Ishikawa (cell line): ENCODE measurements at regions not wholly inside any gene's neighbourhood (a gene's known extent, or its start where the extent isn't known, plus 50 kb on each side); places are given as distances from the start of the nearest gene placed in this dataset.

Experiments
- CEBPB ChIP-seq: IDR thresholded peaks from 2 replicates; pipeline ENCODE4 v1.6.1; 2012
- CREB1 ChIP-seq: IDR thresholded peaks from 2 replicates; pipeline ENCODE4 v1.6.1; 2012; ENCODE audit warnings: low read depth
- EGR1 ChIP-seq: IDR thresholded peaks from 2 replicates; pipeline ENCODE4 v1.6.1; 2012
- EP300 ChIP-seq: IDR thresholded peaks from 2 replicates; pipeline ENCODE4 v1.6.1; 2012; ENCODE audit warnings: borderline replicate concordance
- FOXM1 ChIP-seq: IDR thresholded peaks from 2 replicates; pipeline ENCODE4 v1.6.1; 2012; ENCODE audit warnings: low read depth, borderline replicate concordance
- MAX ChIP-seq: IDR thresholded peaks from 2 replicates; pipeline ENCODE4 v1.6.1; 2012
- NFIC ChIP-seq: IDR thresholded peaks from 2 replicates; pipeline ENCODE4 v1.6.1; 2012
- RAD21 ChIP-seq: IDR thresholded peaks from 2 replicates; pipeline ENCODE4 v1.6.1; 2012; ENCODE audit warnings: low read depth
- REST ChIP-seq: IDR thresholded peaks from 2 replicates; pipeline ENCODE4 v1.6.1; 2012; ENCODE audit warnings: low read depth, mild to moderate bottlenecking
- TAF1 ChIP-seq: IDR thresholded peaks from 2 replicates; pipeline ENCODE4 v1.6.1; 2012; ENCODE audit warnings: low read depth, mild to moderate bottlenecking
- TCF12 ChIP-seq: IDR thresholded peaks from 2 replicates; pipeline ENCODE4 v1.6.1; 2012; ENCODE audit warnings: low read depth
- TEAD4 ChIP-seq: IDR thresholded peaks from 2 replicates; pipeline ENCODE4 v1.6.1; 2012
- USF1 ChIP-seq: IDR thresholded peaks from 2 replicates; pipeline ENCODE4 v1.6.1; 2012
- YY1 ChIP-seq: IDR thresholded peaks from 2 replicates; pipeline ENCODE4 v1.6.1; 2012; ENCODE audit warnings: low read depth
- ZBTB7A ChIP-seq: IDR thresholded peaks from 2 replicates; pipeline ENCODE4 v1.6.1; 2012; ENCODE audit warnings: low read depth

GRCh38 chr19:31145007-31145406, 204.2 kb downstream of the TSHZ3 start:
- TF ChIP-seq MAX (no peak), EGR1 (no peak), REST (no peak), TEAD4 (no peak), YY1 (no peak), USF1 (no peak), TCF12 (no peak), ZBTB7A (no peak), RAD21 (no peak), NFIC (no peak), CEBPB (no peak), FOXM1 (no peak), EP300 (no peak), CREB1 (no peak), TAF1 (no peak)

- TF ChIP-seq EP300 (no peak), RAD21 (no peak), CREB1 (no peak), FOXM1 (no peak), USF1 (no peak), TEAD4 (no peak), CEBPB (no peak), NFIC (no peak), MAX (no peak), ZBTB7A (no peak), TCF12 (no peak), YY1 (no peak), REST (no peak), EGR1 (no peak), TAF1 (no peak)
Observed at GRCh38 chr19:31144075-31144870, 205.0 kb downstream of the TSHZ3 start.

- TF ChIP-seq REST (no peak), USF1 (no peak), CEBPB (no peak)
Observed at GRCh38 chr19:31141301-31141700, 207.9 kb downstream of the TSHZ3 start.

- TF ChIP-seq REST (no peak), MAX (no peak), FOXM1 (no peak), NFIC (no peak), TCF12 (no peak), CREB1 (no peak), CEBPB (no peak), RAD21 (no peak), EP300 (no peak)
Observed at GRCh38 chr19:31140717-31141116, 208.5 kb downstream of the TSHZ3 start.
